CD4-positive, alpha-beta memory T cell (primary cell): ENCODE measurements at regions not wholly inside any gene's neighbourhood (a gene's known extent, or its start where the extent isn't known, plus 50 kb on each side); places are given as distances from the start of the nearest gene placed in this dataset.

Experiments
- CTCF ChIA-PET: fragments of 350-600 bp; sonication (Branson Sonifier 250); formaldehyde crosslinking; loops from one replicate; lab custom pipeline; 2021; ENCODE audit warnings: inconsistent platforms; ENCODE audit not compliant: partially characterized antibody; lab: Charles Lee
- POLR2A ChIA-PET: fragments of 350-600 bp; sonication (Branson Sonifier 250); formaldehyde crosslinking; loops from one replicate; lab custom pipeline; 2021; ENCODE audit not compliant: partially characterized antibody; lab: Charles Lee
- DNase-seq, 5 donors: peaks; one replicate each; pipeline versions ENCODE4 v3.0.0 to v3.0.0-alpha.2; 2020 to 2022; ENCODE audit warnings: mixed read lengths in 1 of 5
- H3K27ac ChIP-seq: one replicate; pipeline ENCODE4 v1.7.0; 2013; ENCODE audit warnings: low read depth, low read length
- H3K27me3 ChIP-seq: 2 replicates; pipeline ENCODE4 v1.7.0; 2013; ENCODE audit warnings: mild to moderate bottlenecking, low read length, moderate library complexity; ENCODE audit not compliant: insufficient read depth
- H3K36me3 ChIP-seq: 2 replicates; pipeline ENCODE4 v1.7.0; 2013; ENCODE audit warnings: mild to moderate bottlenecking, low read length, moderate library complexity; ENCODE audit not compliant: insufficient read depth
- H3K4me1 ChIP-seq: 2 replicates; pipeline ENCODE4 v1.7.0; 2013; ENCODE audit warnings: mild to moderate bottlenecking, low read length, moderate library complexity; ENCODE audit not compliant: insufficient read depth
- H3K4me3 ChIP-seq, 2 donors: one replicate each; pipeline ENCODE4 v1.7.0; 2013; ENCODE audit warnings: low read length in 2 of 2, mild to moderate bottlenecking in 1 of 2
- H3K9me3 ChIP-seq, 2 donors: one replicate each; pipeline ENCODE4 v1.7.0; 2013; ENCODE audit warnings: low read length in 2 of 2, control low read depth in 1 of 2; ENCODE audit not compliant: control insufficient read depth in 1 of 2
- H3K27ac Mint-ChIP-seq, 7 donors: one replicate each; pipeline ENCODE4 v1.8.0; 2020 to 2021; ENCODE audit warnings: mixed read lengths in 7 of 7, mild to moderate bottlenecking in 6 of 7, inconsistent platforms in 3 of 7, moderate library complexity in 3 of 7
- H3K27me3 Mint-ChIP-seq, 2 donors: one replicate each; pipeline ENCODE4 v1.8.0; 2020 to 2021; ENCODE audit warnings: mixed read lengths in 2 of 2
- H3K36me3 Mint-ChIP-seq, 2 donors: one replicate each; pipeline ENCODE4 v1.8.0; 2020 to 2021; ENCODE audit warnings: mixed read lengths in 2 of 2, inconsistent platforms in 1 of 2, mild to moderate bottlenecking in 1 of 2
- H3K4me1 Mint-ChIP-seq, 4 donors: one replicate each; pipeline ENCODE4 v1.8.0; 2020 to 2021; ENCODE audit warnings: mixed read lengths in 4 of 4, mild to moderate bottlenecking in 1 of 4
- H3K4me3 Mint-ChIP-seq, 8 donors: one replicate each; pipeline ENCODE4 v1.8.0; 2020 to 2021; ENCODE audit warnings: mixed read lengths in 8 of 8, mild to moderate bottlenecking in 7 of 8, moderate library complexity in 6 of 8, inconsistent platforms in 3 of 8
- H3K9me3 Mint-ChIP-seq, 8 donors: one replicate each; pipeline ENCODE4 v1.8.0; 2020 to 2021; ENCODE audit warnings: mixed read lengths in 8 of 8, mild to moderate bottlenecking in 5 of 8, inconsistent platforms in 3 of 8, moderate library complexity in 1 of 8
- intact Hi-C: fragments of 100-400 bp; cut with micrococcal nuclease; formaldehyde crosslinking; loops from one replicate; pipeline ENCODE4 v1.15.1; 2023

GRCh38 chr6:155604991-155605390 is 149.4 kb upstream of the NOX3 start:
- no peak overlapping the region for H3K4me3 Mint-ChIP-seq
- H3K27ac Mint-ChIP-seq = no peak overlapping the region
- Histone ChIP-seq H3K27me3 (no peaks in the 10 kb centered on the region), H3K36me3 (no peaks in the 10 kb centered on the region), H3K4me1 (no peaks in the 10 kb centered on the region), H3K4me3 (no peak overlapping the region), H3K27ac (no peak overlapping the region), H3K9me3 (no peaks in the 10 kb centered on the region)
- no peaks in the 10 kb centered on the region for H3K27me3 Mint-ChIP-seq
- peaks cover 0 to 6% (median 1%) of the 10 kb centered on the region in 8 donors for H3K9me3 Mint-ChIP-seq
- CTCF ChIA-PET = no interaction called here
- H3K4me1 Mint-ChIP-seq = no peaks in the 10 kb centered on the region
- no peak for DNase-seq
- POLR2A ChIA-PET = no interaction called here
- H3K36me3 Mint-ChIP-seq = no peaks in the 10 kb centered on the region
- intact Hi-C loops = no loop called here

- Mint-ChIP-seq H3K27ac (no peak overlapping the region), H3K27me3 (peaks cover 0 to 2% of the 10 kb centered on the region in 2 donors), H3K4me1 (no peaks in the 10 kb centered on the region), H3K36me3 (no peaks in the 10 kb centered on the region), H3K9me3 (no peaks in the 10 kb centered on the region), H3K4me3 (no peak overlapping the region)
- no peaks in the 10 kb centered on the region for H3K27me3 ChIP-seq
- CTCF ChIA-PET = no interaction called here
- H3K27ac ChIP-seq = no peak overlapping the region
- H3K4me3 ChIP-seq = no peak overlapping the region
- no peaks in the 10 kb centered on the region for H3K9me3 ChIP-seq
- intact Hi-C loops = no loop called here
- POLR2A ChIA-PET = no interaction called here
- H3K4me1 ChIP-seq = no peaks in the 10 kb centered on the region
- no peak for DNase-seq
- H3K36me3 ChIP-seq = no peaks in the 10 kb centered on the region
These were observed 143.9 kb upstream of the NOX3 start for GRCh38 chr6:155599561-155599960.

GRCh38 chr6:155599160-155599559 is 143.5 kb upstream of the NOX3 start:
- Histone ChIP-seq H3K9me3 (no peaks in the 10 kb centered on the region), H3K27me3 (no peaks in the 10 kb centered on the region), H3K4me1 (no peaks in the 10 kb centered on the region), H3K36me3 (no peaks in the 10 kb centered on the region), H3K27ac (no peak overlapping the region), H3K4me3 (no peak overlapping the region)
- intact Hi-C loops = no loop called here
- DNase-seq = no peak
- POLR2A ChIA-PET = no interaction called here
- no peaks in the 10 kb centered on the region for H3K36me3 Mint-ChIP-seq
- peaks cover 0 to 2% of the 10 kb centered on the region in 2 donors for H3K27me3 Mint-ChIP-seq
- no peaks in the 10 kb centered on the region for H3K4me1 Mint-ChIP-seq
- no peaks in the 10 kb centered on the region for H3K9me3 Mint-ChIP-seq
- H3K4me3 Mint-ChIP-seq = no peak overlapping the region
- H3K27ac Mint-ChIP-seq = no peak overlapping the region
- CTCF ChIA-PET = no interaction called here

GRCh38 chr6:155595284-155595683 is 139.6 kb upstream of the NOX3 start:
- no peaks in the 10 kb centered on the region for H3K27me3 ChIP-seq
- ChIA-PET POLR2A (no interaction called here), CTCF (no interaction called here)
- H3K27ac Mint-ChIP-seq = no peak overlapping the region
- no peaks in the 10 kb centered on the region for H3K4me1 Mint-ChIP-seq
- H3K36me3 ChIP-seq = no peaks in the 10 kb centered on the region
- intact Hi-C loops = no loop called here
- no peak overlapping the region for H3K4me3 Mint-ChIP-seq
- no peaks in the 10 kb centered on the region for H3K36me3 Mint-ChIP-seq
- peaks cover 2 to 4% of the 10 kb centered on the region in 2 donors for H3K27me3 Mint-ChIP-seq
- no peaks in the 10 kb centered on the region for H3K9me3 ChIP-seq
- no peak overlapping the region for H3K4me3 ChIP-seq
- H3K27ac ChIP-seq = no peak overlapping the region
- DNase-seq = no peak
- peaks cover 0 to 2% (median 0%) of the 10 kb centered on the region in 8 donors for H3K9me3 Mint-ChIP-seq
- H3K4me1 ChIP-seq = no peaks in the 10 kb centered on the region

DNA sequence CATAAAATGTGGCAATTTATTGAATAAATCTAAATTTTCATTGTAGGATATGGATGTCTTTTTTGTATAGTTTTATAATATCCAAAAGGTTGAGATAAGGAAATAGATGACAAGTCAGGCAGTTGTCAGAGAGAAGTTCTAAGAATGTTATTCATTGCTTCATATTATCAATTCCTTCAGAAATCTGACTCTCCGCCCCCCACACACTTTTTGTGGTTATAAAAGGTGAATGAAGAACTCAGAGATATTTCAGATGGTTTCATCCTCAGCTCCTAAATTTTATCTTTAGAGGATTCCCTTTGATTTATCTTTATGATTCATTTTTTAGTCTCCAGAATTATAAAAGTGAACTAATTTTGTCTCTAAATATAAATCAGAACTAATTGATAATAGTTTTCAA is 136.1 kb upstream of the NOX3 start:
- CTCF ChIA-PET = no interaction called here

GRCh38 chr6:155589190-155589589 is 133.6 kb upstream of the NOX3 start:
- Histone ChIP-seq H3K27me3 (no peaks in the 10 kb centered on the region), H3K9me3 (no peaks in the 10 kb centered on the region), H3K4me1 (no peaks in the 10 kb centered on the region), H3K36me3 (no peaks in the 10 kb centered on the region), H3K4me3 (no peak overlapping the region), H3K27ac (no peak overlapping the region)
- POLR2A ChIA-PET = no interaction called here
- Mint-ChIP-seq H3K27me3 (peaks cover 0 to 6% of the 10 kb centered on the region in 2 donors), H3K9me3 (peaks cover 0 to 11% (median 2%) of the 10 kb centered on the region in 8 donors), H3K4me1 (no peaks in the 10 kb centered on the region), H3K27ac (no peak overlapping the region), H3K36me3 (no peaks in the 10 kb centered on the region), H3K4me3 (no peak overlapping the region)
- CTCF ChIA-PET = no interaction called here
- DNase-seq = no peak
- intact Hi-C loops = no loop called here

More for the DNA sequence above, 136.1 kb upstream of the NOX3 start:
- Histone ChIP-seq H3K36me3 (no peaks in the 10 kb centered on the region), H3K27ac (no peak overlapping the region), H3K4me1 (no peaks in the 10 kb centered on the region), H3K27me3 (no peaks in the 10 kb centered on the region), H3K4me3 (no peak overlapping the region), H3K9me3 (no peaks in the 10 kb centered on the region)
- intact Hi-C loops = no loop called here
- Mint-ChIP-seq H3K27me3 (peaks cover 0 to 6% of the 10 kb centered on the region in 2 donors), H3K4me1 (no peaks in the 10 kb centered on the region), H3K9me3 (peaks cover 0 to 11% (median 2%) of the 10 kb centered on the region in 8 donors), H3K36me3 (no peaks in the 10 kb centered on the region), H3K27ac (no peak overlapping the region), H3K4me3 (no peak overlapping the region)
- POLR2A ChIA-PET = no interaction called here
- DNase-seq = no peak

GRCh38 chr6:155587817-155588216 is 132.2 kb upstream of the NOX3 start:
- peaks cover 0 to 11% (median 2%) of the 10 kb centered on the region in 8 donors for H3K9me3 Mint-ChIP-seq
- no peak overlapping the region for H3K4me3 Mint-ChIP-seq
- H3K4me1 Mint-ChIP-seq = peaks cover 0 to 4% (median 1%) of the 10 kb centered on the region in 4 donors
- CTCF ChIA-PET = no interaction called here
- Histone ChIP-seq H3K27ac (no peak overlapping the region), H3K4me1 (no peaks in the 10 kb centered on the region), H3K36me3 (no peaks in the 10 kb centered on the region), H3K27me3 (no peaks in the 10 kb centered on the region), H3K9me3 (no peaks in the 10 kb centered on the region), H3K4me3 (no peak overlapping the region)
- POLR2A ChIA-PET = no interaction called here
- H3K36me3 Mint-ChIP-seq = no peaks in the 10 kb centered on the region
- no peak overlapping the region for H3K27ac Mint-ChIP-seq
- no peak for DNase-seq
- peaks cover 0 to 6% of the 10 kb centered on the region in 2 donors for H3K27me3 Mint-ChIP-seq
- intact Hi-C loops = no loop called here

DNA sequence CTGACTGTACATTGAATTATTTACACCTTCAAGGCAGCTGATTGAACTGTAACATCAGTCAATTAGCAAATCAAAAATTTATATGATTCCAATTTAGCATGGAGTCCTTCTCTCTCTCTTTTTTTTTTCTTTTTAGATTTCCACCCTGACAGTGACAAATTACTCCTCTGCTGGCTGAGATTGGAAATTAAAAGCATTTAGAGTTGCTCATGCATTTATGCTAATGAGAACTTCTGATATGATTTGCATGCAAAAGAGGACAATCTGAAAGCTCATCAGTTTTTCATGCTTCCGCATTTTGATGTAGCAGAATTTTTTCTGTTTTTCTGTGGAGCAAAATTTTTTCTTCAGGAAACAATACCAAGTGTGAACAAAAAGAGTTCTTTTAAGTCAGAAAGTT is 130.5 kb upstream of the NOX3 start:
- no peaks in the 10 kb centered on the region for H3K27me3 ChIP-seq
- Mint-ChIP-seq H3K27ac (no peak overlapping the region), H3K4me3 (no peak overlapping the region), H3K36me3 (no peaks in the 10 kb centered on the region), H3K4me1 (peaks cover 0 to 4% (median 1%) of the 10 kb centered on the region in 4 donors), H3K9me3 (peaks cover 0 to 11% (median 2%) of the 10 kb centered on the region in 8 donors), H3K27me3 (peaks cover 0 to 4% of the 10 kb centered on the region in 2 donors)
- H3K4me3 ChIP-seq = no peak overlapping the region
- POLR2A ChIA-PET = no interaction called here
- H3K36me3 ChIP-seq = no peaks in the 10 kb centered on the region
- H3K27ac ChIP-seq = no peak overlapping the region
- H3K9me3 ChIP-seq = no peaks in the 10 kb centered on the region
- CTCF ChIA-PET = no interaction called here
- no peaks in the 10 kb centered on the region for H3K4me1 ChIP-seq
- intact Hi-C loops = no loop called here
- no peak for DNase-seq
